HG03159 (cell line): ENCODE measurements at regions not wholly inside any gene's neighbourhood (a gene's known extent, or its start where the extent isn't known, plus 50 kb on each side); places are given as distances from the start of the nearest gene placed in this dataset.

Source experiments
- ATAC-seq: cut with Tn5 transposase; IDR thresholded peaks from one replicate; pipeline ENCODE4 v1.9.1; 2021; ENCODE audit warnings: mild to moderate bottlenecking, moderate library complexity; ENCODE audit not compliant: unreplicated experiment

GRCh38 chr13:31441800-31442510, 242.2 kb downstream of the B3GLCT start:
- ATAC-seq: no peak

DNA sequence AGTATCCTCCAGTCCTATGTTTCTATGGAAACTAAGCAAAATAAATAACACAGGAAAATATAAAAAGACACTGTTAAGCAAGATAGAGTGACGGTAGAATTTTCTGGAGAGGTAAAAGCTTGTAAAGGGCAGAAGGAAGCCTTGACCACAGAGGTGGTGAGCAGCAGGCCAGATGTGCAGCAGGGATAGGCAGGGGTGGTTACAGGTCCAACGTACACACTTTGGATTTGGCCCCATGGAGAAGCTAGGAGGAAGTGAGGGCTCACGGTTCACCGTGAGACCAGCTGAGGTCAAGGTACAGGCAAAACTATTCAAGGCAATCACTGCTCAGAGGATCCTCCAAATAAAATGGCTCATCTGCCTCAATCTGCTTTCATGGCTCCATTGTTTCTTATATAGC, 242.8 kb downstream of the B3GLCT start:
- ATAC-seq: no peak

GRCh38 chr13:31444266-31444856, 244.6 kb downstream of the B3GLCT start:
- ATAC-seq: no peak

DNA sequence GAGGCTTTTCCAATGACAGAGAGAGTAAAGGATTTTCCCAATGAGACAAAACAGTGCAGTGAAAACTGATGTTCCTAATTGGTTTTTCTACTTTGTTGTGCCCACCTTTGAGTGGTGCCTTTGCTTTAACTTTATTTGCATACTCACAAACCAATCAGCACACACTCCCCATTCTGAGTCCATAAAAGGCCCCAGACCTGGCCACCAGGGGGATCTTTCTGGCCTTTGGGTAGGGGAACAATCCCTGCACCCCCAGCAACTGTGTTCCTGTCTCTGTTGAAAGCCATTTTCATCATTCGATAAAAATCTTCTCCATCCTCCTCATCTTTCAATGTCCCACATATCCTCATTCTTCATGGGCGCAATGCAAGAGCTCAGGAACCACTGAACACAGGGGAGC, 252.8 kb downstream of the B3GLCT start:
- ATAC-seq: no peak

DNA sequence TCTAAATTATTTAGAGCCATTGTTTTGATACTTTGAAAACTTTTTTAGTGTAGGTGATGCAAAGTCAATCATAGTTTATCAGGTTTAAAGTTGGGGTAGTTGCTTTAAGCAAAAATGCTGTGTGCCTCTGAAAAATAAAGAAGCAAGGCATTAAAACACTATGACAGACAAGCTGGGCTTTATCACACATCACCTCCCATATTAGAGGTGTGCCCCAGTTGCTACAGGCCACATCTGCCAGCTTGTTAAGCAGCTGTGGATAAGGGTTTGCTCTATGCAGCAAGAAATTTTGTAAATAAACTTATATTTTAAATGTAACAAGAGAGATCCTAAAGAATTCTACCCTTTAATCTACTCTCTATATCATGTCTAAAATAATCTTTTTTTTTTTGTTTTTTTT, 255.8 kb downstream of the B3GLCT start:
- no peak for ATAC-seq

DNA sequence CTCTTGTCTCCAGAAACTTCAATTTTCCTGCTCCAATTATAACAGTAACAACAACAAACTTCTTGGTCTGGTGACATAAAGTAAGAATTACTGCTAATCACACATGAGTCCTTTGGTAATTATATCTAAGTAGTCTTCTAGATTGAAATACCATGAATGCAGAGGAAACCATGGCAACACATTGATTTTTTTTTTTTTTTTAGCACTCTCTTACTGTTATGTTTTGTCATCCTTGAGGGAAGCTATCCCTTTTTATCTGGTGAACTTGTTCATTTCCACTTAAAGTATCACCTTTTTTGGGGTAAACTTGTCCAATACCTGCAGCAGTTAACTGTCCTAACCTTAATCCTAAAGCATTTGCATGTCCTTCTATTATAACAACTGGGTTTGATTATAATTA, 256.3 kb downstream of the B3GLCT start:
- no peak for ATAC-seq

- ATAC-seq: no peak
These were observed 260.3 kb downstream of the B3GLCT start for GRCh38 chr13:31460061-31460460.

- ATAC-seq: no peak
These were observed 262.1 kb downstream of the B3GLCT start for GRCh38 chr13:31461923-31462322.

GRCh38 chr13:31462766-31463165, 263.0 kb downstream of the B3GLCT start:
- no peak for ATAC-seq

- no peak for ATAC-seq
These were observed 268.5 kb downstream of the B3GLCT start for GRCh38 chr13:31468114-31468902.

- no peak for ATAC-seq
These were observed 269.6 kb downstream of the B3GLCT start for GRCh38 chr13:31469377-31469776.

GRCh38 chr13:31476266-31476665, 263.1 kb upstream of the RXFP2 start:
- ATAC-seq: no peak

- no peak for ATAC-seq
These were observed 262.6 kb upstream of the RXFP2 start for GRCh38 chr13:31476753-31477152.

GRCh38 chr13:31477961-31478360, 261.4 kb upstream of the RXFP2 start:
- no peak for ATAC-seq

DNA sequence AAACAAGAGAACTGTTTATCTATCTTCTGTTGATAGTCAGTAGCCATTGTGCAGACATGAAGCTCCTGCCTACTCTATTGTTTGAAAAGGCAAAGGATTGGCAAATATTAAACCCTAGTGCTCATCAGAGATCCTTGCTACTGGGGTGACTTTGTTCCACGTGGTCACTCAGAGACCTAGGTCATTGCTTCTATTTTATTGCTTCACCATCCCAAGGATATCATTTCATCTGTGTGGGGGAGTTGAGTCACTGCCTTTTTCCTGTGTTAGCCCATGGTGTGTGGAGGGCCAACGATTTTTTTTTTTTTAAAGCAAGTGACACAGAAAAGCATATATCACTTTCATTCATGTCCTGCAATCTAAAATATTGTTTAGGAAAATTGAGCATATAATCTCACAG, 254.1 kb upstream of the RXFP2 start:
- ATAC-seq: no peak

- no peak for ATAC-seq
These were observed 253.7 kb upstream of the RXFP2 start for GRCh38 chr13:31485651-31486051.

- no peak for ATAC-seq
These were observed 244.0 kb upstream of the RXFP2 start for GRCh38 chr13:31495336-31495735.

DNA sequence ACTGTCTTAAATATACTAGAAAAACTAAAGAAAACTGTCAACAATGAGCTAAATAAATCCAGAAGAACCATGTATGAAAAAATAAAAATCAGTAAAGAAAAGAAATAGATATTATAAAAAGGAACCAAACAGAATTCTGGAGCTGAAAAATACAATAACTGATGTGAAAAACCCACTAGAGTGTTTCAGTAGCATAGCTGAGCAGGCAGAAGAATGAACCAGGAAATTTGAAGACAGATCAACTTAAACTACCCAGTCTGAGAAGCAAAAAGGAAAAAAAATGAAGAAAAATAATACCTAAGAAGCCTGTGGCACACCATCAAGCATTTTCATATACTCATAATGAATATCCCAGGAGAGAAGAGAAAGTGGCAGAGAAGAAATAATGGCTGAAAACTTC, 240.1 kb upstream of the RXFP2 start:
- no peak for ATAC-seq

DNA sequence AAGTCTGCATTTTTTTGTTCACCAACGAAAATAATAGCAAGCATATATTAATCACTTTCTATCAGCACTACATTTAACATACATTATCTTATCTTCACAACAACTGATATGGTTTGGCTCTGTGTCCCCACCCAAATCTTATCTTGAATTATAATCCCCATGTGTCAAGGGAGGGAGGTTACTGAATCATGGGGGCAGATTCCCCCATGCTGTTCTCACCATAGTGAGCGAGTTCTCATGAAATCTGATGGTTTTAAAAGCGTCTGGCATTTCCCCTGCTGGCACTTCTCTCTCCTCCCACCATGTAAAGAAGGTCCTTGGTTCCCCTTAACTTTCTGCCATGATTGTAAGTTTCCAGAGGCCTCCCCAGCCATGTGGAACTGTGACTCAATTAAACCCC, 235.7 kb upstream of the RXFP2 start:
- ATAC-seq: no peak

DNA sequence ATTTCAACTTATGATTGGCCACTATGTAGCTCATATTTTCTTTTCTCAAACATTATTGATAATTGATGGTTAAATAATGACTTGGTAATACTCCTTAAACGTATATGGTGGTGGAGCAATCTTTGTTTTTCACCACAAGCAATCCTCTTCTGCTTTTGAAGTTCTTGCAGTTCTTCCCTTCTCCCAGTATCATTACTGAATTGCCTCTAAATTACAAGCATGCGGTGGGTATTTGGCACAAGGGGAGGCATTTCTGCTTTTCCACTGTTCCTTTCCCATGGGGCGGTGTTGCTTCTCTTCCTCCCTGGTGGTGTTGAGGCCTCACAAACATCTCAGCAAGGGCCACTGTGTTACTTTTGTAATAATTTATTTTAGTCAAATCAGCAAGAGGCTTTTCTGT, 234.4 kb upstream of the RXFP2 start:
- no peak for ATAC-seq

GRCh38 chr13:31512331-31512730, 227.0 kb upstream of the RXFP2 start:
- no peak for ATAC-seq

- ATAC-seq: no peak
These were observed 224.4 kb upstream of the RXFP2 start for GRCh38 chr13:31514932-31515331.
